ENCODE measurements at regions not wholly inside any gene's neighbourhood (a gene's known extent, or its start where the extent isn't known, plus 50 kb on each side); places are given as distances from the start of the nearest gene placed in this dataset.
A peak's percentile ranks its signal among the peaks of the same experiment; 100 is the strongest.
"Not testable (repeated sequence)": the region's sequence is repeated elsewhere in the genome, so short reads cannot be mapped to it uniquely, and the experiment has no call there.

GRCh38 chr19:23984911-23985310 lies 70.2 kb downstream of the ZNF726 start:
- not testable (repeated sequence) for DNase-seq

GRCh38 chr19:23986623-23987022 lies 71.9 kb downstream of the ZNF726 start:
- DNase-seq: no peak

- no peak for DNase-seq
Observed at GRCh38 chr19:23991170-23991569, 76.5 kb downstream of the ZNF726 start.

- no peak for DNase-seq
Observed at GRCh38 chr19:23992348-23992747, 77.7 kb downstream of the ZNF726 start.

GRCh38 chr19:23993440-23993839 lies 78.8 kb downstream of the ZNF726 start:
- no peak for DNase-seq

- DNase-seq: peak; percentile 24 to 25
Observed at GRCh38 chr19:23996549-23996948, 81.9 kb downstream of the ZNF726 start.

- no peak for DNase-seq
Observed at GRCh38 chr19:23998568-23998967, 83.9 kb downstream of the ZNF726 start.

- no peak for DNase-seq
Observed at GRCh38 chr19:23999821-24000610, 85.3 kb downstream of the ZNF726 start.

- no peak for DNase-seq
Observed at GRCh38 chr19:24000656-24001055, 86.0 kb downstream of the ZNF726 start.

- DNase-seq: no peak
Observed at GRCh38 chr19:24002256-24002945, 84.6 kb upstream of the ZNF254 start.

- DNase-seq: no peak
Observed at GRCh38 chr19:24003537-24003936, 83.5 kb upstream of the ZNF254 start.

- DNase-seq: no peak
Observed at GRCh38 chr19:24004166-24004565, 82.8 kb upstream of the ZNF254 start.

- DNase-seq: no peak
Observed at GRCh38 chr19:24029941-24030636, 56.9 kb upstream of the ZNF254 start.

GRCh38 chr19:24032651-24033050 lies 54.3 kb upstream of the ZNF254 start:
- DNase-seq: no peak

- peak; percentile 83 to 84 for DNase-seq
Observed at GRCh38 chr19:24033301-24033962, 53.6 kb upstream of the ZNF254 start.

- DNase-seq: peak in 1 of 2 experiments; percentile 64
Observed at GRCh38 chr19:24033963-24034342, 53.0 kb upstream of the ZNF254 start.

GRCh38 chr19:24035261-24035880 lies 51.6 kb upstream of the ZNF254 start:
- not testable (repeated sequence) for DNase-seq

All from activated T-cell treated with anti-CD3 and anti-CD28 coated beads, Interleukin-2, amount 50 U/mL, for 48 hours (primary cell).